ENCODE measurements at regions not wholly inside any gene's neighbourhood (a gene's known extent, or its start where the extent isn't known, plus 50 kb on each side); places are given as distances from the start of the nearest gene placed in this dataset.

DNA sequence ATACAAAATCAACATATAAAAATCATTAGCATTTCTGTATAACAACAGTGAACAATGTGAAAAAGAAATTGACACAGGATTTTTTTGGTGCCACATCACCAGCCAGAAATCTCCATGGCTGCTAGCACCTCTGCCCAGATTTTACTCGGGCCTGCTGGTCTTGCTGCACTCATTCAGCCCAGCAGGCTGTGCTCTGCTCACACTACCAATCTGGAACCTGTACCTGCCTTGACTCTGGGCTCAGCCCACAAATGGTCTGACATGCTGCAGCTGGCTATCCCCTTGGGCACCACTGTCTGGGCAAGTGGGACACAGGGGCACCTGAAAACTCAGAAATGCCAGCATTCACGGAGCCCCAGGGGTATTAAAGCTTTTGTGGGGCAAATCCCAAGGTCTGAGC lies 392.5 kb upstream of the NRXN1 start:
- no peaks in the 10 kb centered on the region for H3K36me3 ChIP-seq (ENCODE audit: control insufficient read depth, insufficient read depth, low read length)
- no peak overlapping the region for H3K27ac ChIP-seq (ENCODE audit: low read length)
- peaks cover 11% of the 10 kb centered on the region for H3K9me3 ChIP-seq (replicated peaks; ENCODE audit: control insufficient read depth, low read depth, low read length)
- H3K4me1 ChIP-seq (ENCODE audit: control insufficient read depth, insufficient read depth, low read length), result no peaks in the 10 kb centered on the region
- H3K27me3 ChIP-seq (ENCODE audit: control insufficient read depth, insufficient read depth, low read length), result no peaks in the 10 kb centered on the region
- DNase-seq, result no peak
- no peak overlapping the region for H3K4me3 ChIP-seq (ENCODE audit: low read length)
- 75% methylated on average over 1 of the region's 2 CpGs for WGBS (ENCODE audit: insufficient coverage)

DNA sequence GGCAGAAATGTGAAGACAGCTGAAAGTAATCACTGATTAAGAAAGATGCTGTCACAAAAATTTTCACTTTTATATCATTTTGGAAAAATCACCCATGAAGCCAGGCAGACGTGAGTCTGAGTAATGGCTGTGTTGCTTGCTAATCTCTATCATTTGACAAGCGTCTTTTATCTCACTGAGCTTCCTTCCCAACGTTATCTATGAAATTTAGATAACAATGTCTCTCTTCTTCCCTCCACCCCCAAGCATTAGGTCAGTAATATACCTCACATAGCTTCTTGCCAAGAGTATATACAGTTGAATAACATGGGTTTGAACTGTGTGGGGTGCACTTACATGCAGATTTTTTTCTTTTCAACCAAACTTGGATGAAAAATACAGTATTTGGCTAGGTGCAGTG lies 388.6 kb upstream of the NRXN1 start:
- H3K9me3 ChIP-seq (replicated peaks; ENCODE audit: control insufficient read depth, low read depth, low read length), result peaks cover 6% of the 10 kb centered on the region
- no CpG with 5 or more reads among the region's 3 CpGs for WGBS (ENCODE audit: insufficient coverage)
- no peaks in the 10 kb centered on the region for H3K4me1 ChIP-seq (ENCODE audit: control insufficient read depth, insufficient read depth, low read length)
- H3K36me3 ChIP-seq (ENCODE audit: control insufficient read depth, insufficient read depth, low read length), result no peaks in the 10 kb centered on the region
- no peaks in the 10 kb centered on the region for H3K27me3 ChIP-seq (ENCODE audit: control insufficient read depth, insufficient read depth, low read length)
- no peak for DNase-seq
- no peak overlapping the region for H3K27ac ChIP-seq (ENCODE audit: low read length)
- H3K4me3 ChIP-seq (ENCODE audit: low read length), result no peak overlapping the region

DNA sequence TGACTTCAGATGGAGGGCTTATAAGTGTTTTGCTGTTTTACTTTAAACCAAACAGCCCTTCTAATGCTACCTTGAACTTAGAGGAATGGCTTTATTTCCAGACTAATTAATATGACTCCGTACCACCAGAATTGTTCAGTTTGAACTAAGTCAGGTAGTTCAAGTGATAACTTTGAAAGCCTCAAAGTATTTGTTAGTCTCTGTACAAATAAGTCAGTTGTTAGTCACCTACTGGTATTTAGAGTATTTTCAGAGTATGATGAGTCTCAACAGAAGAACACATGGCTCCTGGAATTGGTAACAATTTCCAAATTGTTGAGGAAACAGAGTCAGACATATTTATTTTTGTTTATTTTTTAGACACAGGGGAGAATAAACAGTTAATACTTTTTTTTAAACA lies 381.8 kb upstream of the NRXN1 start:
- Histone ChIP-seq H3K36me3 (ENCODE audit: control insufficient read depth, insufficient read depth, low read length) (no peaks in the 10 kb centered on the region), H3K9me3 (replicated peaks; ENCODE audit: control insufficient read depth, low read depth, low read length) (no peaks in the 10 kb centered on the region), H3K27ac (ENCODE audit: low read length) (no peak overlapping the region), H3K4me3 (ENCODE audit: low read length) (no peak overlapping the region), H3K4me1 (ENCODE audit: control insufficient read depth, insufficient read depth, low read length) (no peaks in the 10 kb centered on the region), H3K27me3 (ENCODE audit: control insufficient read depth, insufficient read depth, low read length) (no peaks in the 10 kb centered on the region)
- WGBS (ENCODE audit: insufficient coverage), result no CpG with 5 or more reads among the region's 1 CpG
- no peak for DNase-seq

DNA sequence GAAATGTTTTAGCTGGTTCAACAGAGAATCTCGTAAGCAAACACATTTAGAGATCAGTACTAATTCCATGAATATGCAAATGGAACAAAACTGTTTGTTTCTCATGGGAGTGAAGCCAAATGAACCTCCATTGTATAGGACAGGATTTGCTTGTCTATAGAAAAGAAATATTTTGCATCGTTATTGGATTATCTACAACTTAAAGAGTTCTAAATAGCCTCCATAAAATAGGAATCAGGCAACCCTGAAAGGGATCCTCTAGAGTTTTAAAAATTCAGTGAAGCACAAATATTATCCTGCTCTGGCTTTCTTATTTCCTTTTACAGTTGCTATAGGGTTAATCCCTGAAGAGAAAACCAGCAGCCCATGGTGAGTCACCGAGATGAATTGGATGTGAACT lies 378.4 kb upstream of the NRXN1 start:
- peak; percentile 40 for DNase-seq
- Histone ChIP-seq H3K27me3 (ENCODE audit: control insufficient read depth, insufficient read depth, low read length) (no peaks in the 10 kb centered on the region), H3K4me1 (ENCODE audit: control insufficient read depth, insufficient read depth, low read length) (no peaks in the 10 kb centered on the region), H3K27ac (ENCODE audit: low read length) (no peak overlapping the region), H3K36me3 (ENCODE audit: control insufficient read depth, insufficient read depth, low read length) (no peaks in the 10 kb centered on the region), H3K4me3 (ENCODE audit: low read length) (no peak overlapping the region), H3K9me3 (replicated peaks; ENCODE audit: control insufficient read depth, low read depth, low read length) (no peaks in the 10 kb centered on the region)
- no CpG with 5 or more reads among the region's 3 CpGs for WGBS (ENCODE audit: insufficient coverage)

DNA sequence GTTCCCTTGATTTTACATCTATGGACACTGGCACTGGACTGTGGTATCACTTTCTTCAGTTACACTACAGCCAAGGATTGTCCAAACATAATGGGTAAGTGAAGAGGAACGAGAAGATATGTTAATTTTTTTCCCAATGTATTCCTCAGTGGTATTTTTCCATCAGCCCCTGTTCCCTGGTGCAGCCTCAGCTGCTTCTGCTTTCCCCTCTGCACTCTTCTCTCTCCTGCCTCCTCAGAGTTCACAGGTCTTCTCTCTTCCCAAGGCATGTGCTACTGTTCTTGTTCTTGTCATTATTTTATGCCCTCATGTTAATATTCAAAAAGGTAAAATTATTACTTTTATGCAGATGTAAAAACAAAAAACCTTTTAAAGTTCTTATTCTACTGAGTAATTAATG lies 378.0 kb upstream of the NRXN1 start:
- H3K4me1 ChIP-seq (ENCODE audit: control insufficient read depth, insufficient read depth, low read length), result no peaks in the 10 kb centered on the region
- no peak for DNase-seq
- H3K36me3 ChIP-seq (ENCODE audit: control insufficient read depth, insufficient read depth, low read length), result no peaks in the 10 kb centered on the region
- no peak overlapping the region for H3K27ac ChIP-seq (ENCODE audit: low read length)
- no peaks in the 10 kb centered on the region for H3K27me3 ChIP-seq (ENCODE audit: control insufficient read depth, insufficient read depth, low read length)
- H3K9me3 ChIP-seq (replicated peaks; ENCODE audit: control insufficient read depth, low read depth, low read length), result no peaks in the 10 kb centered on the region
- no peak overlapping the region for H3K4me3 ChIP-seq (ENCODE audit: low read length)
- no CpG with 5 or more reads among the region's 1 CpG for WGBS (ENCODE audit: insufficient coverage)

DNA sequence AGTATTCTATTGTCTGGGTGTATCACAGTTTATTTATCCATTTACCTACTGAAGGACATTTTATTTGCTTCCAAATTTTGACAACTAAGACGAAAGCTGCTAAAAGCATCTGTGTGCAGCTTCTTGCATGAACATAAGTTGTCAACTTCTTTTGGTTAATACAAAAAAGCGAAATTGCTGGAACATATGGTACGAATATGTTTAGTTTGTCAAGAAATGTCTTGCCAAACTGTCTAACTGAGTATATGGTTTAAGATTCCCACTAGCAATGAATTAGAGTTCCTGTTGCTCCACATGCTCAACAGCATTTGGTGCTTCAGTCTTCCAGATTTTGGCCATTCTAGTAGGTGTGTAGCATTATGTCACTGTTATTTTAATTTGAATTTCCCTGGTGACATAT lies 372.3 kb upstream of the NRXN1 start:
- no peaks in the 10 kb centered on the region for H3K27me3 ChIP-seq (ENCODE audit: control insufficient read depth, insufficient read depth, low read length)
- H3K4me3 ChIP-seq (ENCODE audit: low read length), result no peak overlapping the region

DNA sequence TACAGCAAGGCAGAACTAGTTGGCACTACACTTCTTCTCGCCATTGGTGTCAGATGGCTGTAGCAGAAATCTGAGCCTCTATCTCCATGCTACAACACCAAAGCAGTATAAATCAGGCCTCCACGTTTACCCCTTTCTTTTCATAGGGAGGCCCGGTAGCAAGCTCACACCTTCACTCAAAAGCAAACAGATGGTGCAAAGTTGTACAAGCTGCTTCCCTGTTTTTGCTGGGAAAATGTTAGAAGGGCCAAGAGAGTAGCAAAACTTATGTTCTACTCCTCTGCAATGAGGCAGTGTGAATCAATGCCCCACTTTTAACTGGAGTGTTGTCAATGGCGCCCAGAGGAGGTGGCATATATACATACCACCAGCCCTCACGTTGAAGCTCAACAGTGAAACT lies 369.6 kb upstream of the NRXN1 start:
- no peak overlapping the region for H3K4me3 ChIP-seq (ENCODE audit: low read length)
- H3K9me3 ChIP-seq (replicated peaks; ENCODE audit: control insufficient read depth, low read depth, low read length), result no peaks in the 10 kb centered on the region
- H3K36me3 ChIP-seq (ENCODE audit: control insufficient read depth, insufficient read depth, low read length), result no peaks in the 10 kb centered on the region
- H3K4me1 ChIP-seq (ENCODE audit: control insufficient read depth, insufficient read depth, low read length), result no peaks in the 10 kb centered on the region
- DNase-seq, result no peak
- WGBS (ENCODE audit: insufficient coverage), result 89% methylated on average over 1 of the region's 5 CpGs
- no peaks in the 10 kb centered on the region for H3K27me3 ChIP-seq (ENCODE audit: control insufficient read depth, insufficient read depth, low read length)
- H3K27ac ChIP-seq (ENCODE audit: low read length), result no peak overlapping the region

More for the DNA sequence above, 372.3 kb upstream of the NRXN1 start:
- Histone ChIP-seq H3K27ac (ENCODE audit: low read length) (no peak overlapping the region), H3K4me1 (ENCODE audit: control insufficient read depth, insufficient read depth, low read length) (no peaks in the 10 kb centered on the region), H3K36me3 (ENCODE audit: control insufficient read depth, insufficient read depth, low read length) (no peaks in the 10 kb centered on the region), H3K9me3 (replicated peaks; ENCODE audit: control insufficient read depth, low read depth, low read length) (no peaks in the 10 kb centered on the region)
- DNase-seq, result no peak
- 75% methylated on average over 3 of the region's 3 CpGs for WGBS (ENCODE audit: insufficient coverage)

DNA sequence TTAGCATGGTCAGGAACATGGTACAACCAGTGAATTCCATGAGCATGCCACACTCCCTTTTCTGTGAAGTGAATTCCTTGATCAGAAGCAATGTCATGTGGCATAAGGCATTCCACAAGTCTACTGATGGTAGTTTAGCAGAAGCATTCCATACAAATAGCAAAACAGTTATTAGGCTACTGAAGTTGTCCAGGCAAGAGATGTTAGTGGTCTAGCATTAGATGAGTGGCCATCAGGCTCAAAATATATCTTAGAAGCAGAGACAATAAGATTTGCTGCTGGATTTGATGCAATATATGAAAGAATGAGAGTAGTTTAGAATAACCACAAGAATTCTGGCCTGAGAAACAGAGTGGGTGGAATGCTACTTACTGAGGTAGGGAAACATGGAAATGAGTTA lies 355.3 kb upstream of the NRXN1 start:
- Histone ChIP-seq H3K9me3 (replicated peaks; ENCODE audit: control insufficient read depth, low read depth, low read length) (peaks cover 6% of the 10 kb centered on the region), H3K4me3 (ENCODE audit: low read length) (no peak overlapping the region), H3K36me3 (ENCODE audit: control insufficient read depth, insufficient read depth, low read length) (no peaks in the 10 kb centered on the region), H3K27ac (ENCODE audit: low read length) (no peak overlapping the region), H3K27me3 (ENCODE audit: control insufficient read depth, insufficient read depth, low read length) (no peaks in the 10 kb centered on the region), H3K4me1 (ENCODE audit: control insufficient read depth, insufficient read depth, low read length) (no peaks in the 10 kb centered on the region)
- peak; percentile 11 for DNase-seq

DNA sequence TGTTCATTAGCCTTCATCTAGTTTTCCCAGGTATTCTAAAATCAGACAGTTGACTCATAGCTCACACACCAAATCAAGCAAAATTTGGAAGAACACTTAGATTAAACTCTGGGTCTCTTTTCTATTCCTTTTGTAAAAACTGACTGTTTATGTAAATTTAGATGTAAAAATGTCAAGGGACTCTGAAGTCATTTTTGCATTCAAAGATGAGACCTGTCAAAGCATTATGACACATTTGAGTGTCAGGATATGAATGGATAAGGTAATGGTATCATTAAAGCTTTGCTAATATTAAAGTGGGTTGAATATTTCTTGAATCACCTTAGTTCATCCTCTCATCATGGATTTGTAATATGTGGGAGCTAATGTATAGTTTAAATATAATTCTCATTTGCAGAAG lies 348.1 kb upstream of the NRXN1 start:
- Histone ChIP-seq H3K36me3 (ENCODE audit: control insufficient read depth, insufficient read depth, low read length) (no peaks in the 10 kb centered on the region), H3K4me1 (ENCODE audit: control insufficient read depth, insufficient read depth, low read length) (no peaks in the 10 kb centered on the region), H3K9me3 (replicated peaks; ENCODE audit: control insufficient read depth, low read depth, low read length) (peaks cover 6% of the 10 kb centered on the region), H3K27me3 (ENCODE audit: control insufficient read depth, insufficient read depth, low read length) (no peaks in the 10 kb centered on the region), H3K27ac (ENCODE audit: low read length) (no peak overlapping the region), H3K4me3 (ENCODE audit: low read length) (no peak overlapping the region)
- DNase-seq, result no peak

DNA sequence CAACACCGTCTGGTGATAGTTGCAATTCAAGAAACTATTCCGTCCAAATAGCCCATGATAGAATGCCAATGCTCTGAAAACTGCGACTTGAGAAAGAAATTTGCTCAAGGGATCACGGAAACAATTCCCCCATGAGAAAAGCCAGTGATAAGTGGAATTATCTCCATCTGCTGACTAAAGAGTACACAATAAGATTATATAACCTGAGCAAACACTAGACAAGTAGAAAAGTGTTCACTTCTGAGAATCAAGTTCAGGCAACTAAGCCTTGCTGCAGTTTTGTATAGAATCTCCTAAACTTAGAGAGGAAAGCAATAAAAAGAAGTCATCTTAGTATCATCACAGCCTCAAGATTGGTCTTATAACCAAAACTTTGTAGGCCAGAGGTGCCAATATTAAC lies 336.3 kb upstream of the NRXN1 start:
- Histone ChIP-seq H3K9me3 (replicated peaks; ENCODE audit: control insufficient read depth, low read depth, low read length) (no peaks in the 10 kb centered on the region), H3K4me3 (ENCODE audit: low read length) (no peak overlapping the region), H3K27me3 (ENCODE audit: control insufficient read depth, insufficient read depth, low read length) (no peaks in the 10 kb centered on the region), H3K36me3 (ENCODE audit: control insufficient read depth, insufficient read depth, low read length) (no peaks in the 10 kb centered on the region), H3K4me1 (ENCODE audit: control insufficient read depth, insufficient read depth, low read length) (no peaks in the 10 kb centered on the region), H3K27ac (ENCODE audit: low read length) (no peak overlapping the region)
- DNase-seq, result no peak
- WGBS (ENCODE audit: insufficient coverage), result no CpG with 5 or more reads among the region's 4 CpGs

DNA sequence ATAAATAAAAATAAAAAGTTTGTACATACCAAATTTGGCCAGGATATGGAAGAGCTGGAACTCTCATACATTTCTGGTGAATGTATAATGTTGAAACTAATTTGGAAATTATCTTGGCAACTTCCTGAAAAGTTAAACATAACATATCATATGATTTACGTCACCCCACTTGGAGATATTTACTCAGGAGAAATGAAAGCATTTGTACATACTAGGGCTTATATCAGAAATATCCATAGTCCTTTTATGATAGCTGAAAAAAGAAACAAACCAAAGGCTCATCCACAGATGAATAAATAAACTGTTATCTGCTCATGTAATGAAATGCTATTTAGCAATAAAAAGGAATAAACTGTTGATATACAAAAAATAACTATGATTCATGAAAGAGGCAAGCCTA lies 318.2 kb upstream of the NRXN1 start:
- WGBS (ENCODE audit: insufficient coverage), result no CpG with 5 or more reads among the region's 1 CpG
- DNase-seq, result peak; percentile 14
- H3K36me3 ChIP-seq (ENCODE audit: control insufficient read depth, insufficient read depth, low read length), result no peaks in the 10 kb centered on the region
- H3K9me3 ChIP-seq (replicated peaks; ENCODE audit: control insufficient read depth, low read depth, low read length), result no peaks in the 10 kb centered on the region
- H3K27me3 ChIP-seq (ENCODE audit: control insufficient read depth, insufficient read depth, low read length), result no peaks in the 10 kb centered on the region
- H3K27ac ChIP-seq (ENCODE audit: low read length), result no peak overlapping the region
- H3K4me1 ChIP-seq (ENCODE audit: control insufficient read depth, insufficient read depth, low read length), result no peaks in the 10 kb centered on the region
- no peak overlapping the region for H3K4me3 ChIP-seq (ENCODE audit: low read length)

Data from muscle of leg (tissue), 3 donors.